GM23338 (cell line): ENCODE measurements at regions not wholly inside any gene's neighbourhood (a gene's known extent, or its start where the extent isn't known, plus 50 kb on each side); places are given as distances from the start of the nearest gene placed in this dataset.

Source experiments
- ATAC-seq: fragments of 200-7000 bp; cut with Tn5 transposase; 3 replicates; pipeline ENCODE4 v1.9.1; 2020
- DNase-seq: peaks from one replicate; pipeline ENCODE4 v3.0.0-alpha.2; 2015; ENCODE audit warnings: low spot score
- H2AFZ ChIP-seq: fragments of 200-600 bp; sonication (generic); 2 replicates; pipeline ENCODE4 v1.8.0; 2016; ENCODE audit warnings: antibody characterized with exemption, mild to moderate bottlenecking, moderate library complexity
- H3F3A ChIP-seq: fragments of 200-600 bp; sonication (generic); replicated peaks from 2 replicates; pipeline ENCODE4 v1.8.0; 2017; ENCODE audit warnings: antibody characterized with exemption, mixed run types, low read depth
- H3K27ac ChIP-seq: fragments of 200-600 bp; sonication (generic); 2 replicates; pipeline ENCODE4 v1.6.1; 2016; ENCODE audit warnings: low read depth
- H3K27me3 ChIP-seq: fragments of 200-600 bp; sonication (generic); 2 replicates; pipeline ENCODE4 v1.8.0; 2016; ENCODE audit warnings: mild to moderate bottlenecking, mixed run types, moderate library complexity; ENCODE audit not compliant: insufficient read depth
- H3K36me3 ChIP-seq: fragments of 200-600 bp; sonication (generic); 2 replicates; pipeline ENCODE4 v1.8.0; 2016; ENCODE audit warnings: mild to moderate bottlenecking; ENCODE audit not compliant: insufficient read depth
- H3K4me1 ChIP-seq: fragments of 200-600 bp; sonication (generic); 2 replicates; pipeline ENCODE4 v1.8.0; 2016; ENCODE audit warnings: mild to moderate bottlenecking, moderate library complexity; ENCODE audit not compliant: insufficient read depth
- H3K4me2 ChIP-seq: fragments of 200-600 bp; sonication (generic); 2 replicates; pipeline ENCODE4 v1.7.1; 2017; ENCODE audit warnings: mixed run types
- H3K4me3 ChIP-seq: fragments of 200-600 bp; sonication (generic); 2 replicates; pipeline ENCODE4 v1.6.1; 2016; ENCODE audit warnings: mixed run types
- H3K79me2 ChIP-seq: fragments of 200-600 bp; sonication (generic); replicated peaks from 2 replicates; pipeline ENCODE4 v1.8.0; 2017; ENCODE audit warnings: mild to moderate bottlenecking; ENCODE audit not compliant: insufficient read depth
- H3K9me2 ChIP-seq: fragments of 200-600 bp; sonication (generic); 2 replicates; pipeline ENCODE4 v1.8.0; 2017; ENCODE audit not compliant: insufficient read depth
- H4K20me1 ChIP-seq: fragments of 200-600 bp; sonication (generic); replicated peaks from 2 replicates; pipeline ENCODE4 v1.8.0; 2017; ENCODE audit warnings: mild to moderate bottlenecking; ENCODE audit not compliant: insufficient read depth
- H3K27ac Mint-ChIP-seq: 2 replicates; pipeline ENCODE4 v1.8.0; 2020; ENCODE audit warnings: inconsistent platforms, mild to moderate bottlenecking, moderate library complexity, mixed read lengths
- H3K27me3 Mint-ChIP-seq: 3 replicates; pipeline ENCODE4 v1.8.0; 2022; ENCODE audit warnings: low read depth, mild to moderate bottlenecking, moderate library complexity, mixed read lengths, inconsistent platforms; ENCODE audit not compliant: insufficient read depth, poor library complexity
- H3K36me3 Mint-ChIP-seq: 3 replicates; pipeline ENCODE4 v1.8.0; 2021; ENCODE audit warnings: low read depth, mild to moderate bottlenecking, inconsistent platforms, moderate library complexity, mixed read lengths
- H3K4me1 Mint-ChIP-seq: 3 replicates; pipeline ENCODE4 v1.8.0; 2020; ENCODE audit warnings: mild to moderate bottlenecking, inconsistent platforms, mixed read lengths
- H3K4me3 Mint-ChIP-seq: 3 replicates; pipeline ENCODE4 v1.8.0; 2021; ENCODE audit warnings: moderate library complexity, mild to moderate bottlenecking, inconsistent platforms, mixed read lengths
- H3K9me3 Mint-ChIP-seq: 3 replicates; pipeline ENCODE4 v1.8.0; 2020; ENCODE audit warnings: moderate library complexity, mild to moderate bottlenecking, inconsistent platforms, mixed read lengths
- CREB1 ChIP-seq: fragments of 250-450 bp; sonication (Bioruptor Pico); IDR thresholded peaks from 2 replicates; pipeline ENCODE4 v1.5.0; 2020; ENCODE audit warnings: low read depth, mild to moderate bottlenecking, moderate library complexity
- CTCF ChIP-seq, 2 experiments: fragments of 200-600 bp in 1 of 2; sonication (generic) in 1 of 2; conservative IDR thresholded peaks; 2 replicates each; pipeline versions ENCODE4 v1.5.1 to v1.6.1; 2016 to 2017; ENCODE audit warnings: antibody characterized with exemption in 2 of 2, low read depth in 2 of 2, mild to moderate bottlenecking in 2 of 2, moderate library complexity in 1 of 2
- ETS1 ChIP-seq: IDR thresholded peaks from 2 replicates; pipeline ENCODE4 v1.6.1; 2016; ENCODE audit warnings: antibody characterized with exemption
- EZH2 ChIP-seq: fragments of 200-600 bp; sonication (generic); IDR thresholded peaks from one replicate; pipeline ENCODE4 v1.8.0; 2017; ENCODE audit warnings: antibody characterized with exemption, mild to moderate bottlenecking, low read depth; ENCODE audit not compliant: unreplicated experiment
- EZH2phosphoT487 ChIP-seq: fragments of 200-600 bp; sonication (generic); IDR thresholded peaks from one replicate; pipeline ENCODE4 v1.8.1; 2018; ENCODE audit warnings: antibody characterized with exemption; ENCODE audit not compliant: unreplicated experiment
- JUNB ChIP-seq: IDR thresholded peaks from one replicate; pipeline ENCODE4 v1.6.1; 2016; ENCODE audit warnings: antibody characterized with exemption; ENCODE audit not compliant: unreplicated experiment
- NANOG ChIP-seq: IDR thresholded peaks from 2 replicates; pipeline ENCODE4 v1.6.1; 2016; ENCODE audit warnings: antibody characterized with exemption, borderline replicate concordance
- POLR2AphosphoS5 ChIP-seq: IDR thresholded peaks from 2 replicates; pipeline ENCODE4 v1.6.1; 2016; ENCODE audit warnings: antibody characterized with exemption, low read depth
- STAT1 ChIP-seq: IDR thresholded peaks from one replicate; pipeline ENCODE4 v1.6.1; 2016; ENCODE audit warnings: antibody characterized with exemption; ENCODE audit not compliant: unreplicated experiment
- ZNF114 ChIP-seq: fragments of 250-450 bp; sonication (Bioruptor Pico); IDR thresholded peaks from 2 replicates; pipeline ENCODE4 v1.5.0; 2020; ENCODE audit warnings: mild to moderate bottlenecking, moderate library complexity
- ZNF331 ChIP-seq: fragments of 250-450 bp; sonication (Bioruptor Pico); IDR thresholded peaks from 2 replicates; pipeline ENCODE4 v1.5.0; 2020; ENCODE audit warnings: low read depth, mild to moderate bottlenecking, moderate library complexity
- ZNF462 ChIP-seq: fragments of 250-450 bp; sonication (Bioruptor Pico); IDR thresholded peaks from 2 replicates; pipeline ENCODE4 v1.5.0; 2020; ENCODE audit warnings: mild to moderate bottlenecking, moderate library complexity

- H3K36me3 Mint-ChIP-seq: no peaks in the 10 kb centered on the region
- Histone ChIP-seq H2AFZ (no peak overlapping the region), H3F3A (no peaks in the 10 kb centered on the region), H3K36me3 (no peaks in the 10 kb centered on the region), H3K9me2 (no peaks in the 10 kb centered on the region), H4K20me1 (no peaks in the 10 kb centered on the region), H3K27me3 (no peaks in the 10 kb centered on the region), H3K4me2 (no peak overlapping the region), H3K27ac (no peak overlapping the region), H3K79me2 (no peaks in the 10 kb centered on the region), H3K4me1 (no peaks in the 10 kb centered on the region), H3K4me3 (no peak overlapping the region)
- ATAC-seq (no peak), DNase-seq (no peak)
- no peaks in the 10 kb centered on the region for H3K4me1 Mint-ChIP-seq
- no peak overlapping the region for H3K27ac Mint-ChIP-seq
- H3K4me3 Mint-ChIP-seq: no peak overlapping the region
- TF ChIP-seq EZH2: no peak
- H3K27me3 Mint-ChIP-seq: no peaks in the 10 kb centered on the region
- no peaks in the 10 kb centered on the region for H3K9me3 Mint-ChIP-seq
These were observed 1012.4 kb upstream of the COX7C start for GRCh38 chr5:85605381-85605780.

GRCh38 chr5:85614489-85614888, 1003.3 kb upstream of the COX7C start:
- no peak for ATAC-seq
- no peak overlapping the region for H3K4me3 Mint-ChIP-seq
- TF ChIP-seq EZH2 (no peak), EZH2phosphoT487 (no peak), ETS1 (no peak), CREB1 (CRISPR knock-in tag) (no peak), ZNF462 (CRISPR knock-in tag) (no peak), JUNB (no peak), STAT1 (no peak), ZNF114 (CRISPR knock-in tag) (no peak), POLR2AphosphoS5 (no peak), CTCF (conservative IDR thresholded peaks at IDR 0.05; ENCODE audit: low read depth in 2 of 2) (no peak), NANOG (no peak), ZNF331 (CRISPR knock-in tag) (no peak)

More at GRCh38 chr5:85614489-85614888, 1003.3 kb upstream of the COX7C start:
- no peaks in the 10 kb centered on the region for H3K79me2 ChIP-seq
- H3F3A ChIP-seq: no peaks in the 10 kb centered on the region
- Mint-ChIP-seq H3K27ac (no peak overlapping the region), H3K36me3 (peaks cover 28% of the 10 kb centered on the region), H3K9me3 (peaks cover 13% of the 10 kb centered on the region), H3K4me1 (no peaks in the 10 kb centered on the region), H3K27me3 (no peaks in the 10 kb centered on the region)
- no peaks in the 10 kb centered on the region for H3K36me3 ChIP-seq
- no peak overlapping the region for H3K27ac ChIP-seq
- no peaks in the 10 kb centered on the region for H4K20me1 ChIP-seq
- H3K4me3 ChIP-seq: no peak overlapping the region
- no peaks in the 10 kb centered on the region for H3K27me3 ChIP-seq
- no peak for DNase-seq
- no peak overlapping the region for H3K4me2 ChIP-seq
- H2AFZ ChIP-seq: no peak overlapping the region
- no peaks in the 10 kb centered on the region for H3K9me2 ChIP-seq
- H3K4me1 ChIP-seq: no peaks in the 10 kb centered on the region
